ENCODE measurements at regions not wholly inside any gene's neighbourhood (a gene's known extent, or its start where the extent isn't known, plus 50 kb on each side); places are given as distances from the start of the nearest gene placed in this dataset.
"Not testable (repeated sequence)": the region's sequence is repeated elsewhere in the genome, so short reads cannot be mapped to it uniquely, and the experiment has no call there.

- H3K27me3 ChIP-seq = no peaks in the 10 kb centered on the region
- H3K4me3 ChIP-seq = no peak overlapping the region
- H3K4me1 ChIP-seq = no peaks in the 10 kb centered on the region
- TF ChIP-seq EP300 (IDR thresholded peaks at IDR 0.05) (no peak), POLR2A (IDR thresholded peaks at IDR 0.05) (no peak), CTCF (IDR thresholded peaks at IDR 0.05) (no peak), POLR2AphosphoS5 (IDR thresholded peaks at IDR 0.05) (no peak)
- no peak overlapping the region for H3K27ac ChIP-seq
- 93% methylated on average over 11 of the region's 11 CpGs for WGBS
- no peak for DNase-seq (ENCODE audit: low spot score in 2 of 2)
- H3K36me3 ChIP-seq = no peaks in the 10 kb centered on the region
- no peaks in the 10 kb centered on the region for H3K9me3 ChIP-seq
These were observed 218.8 kb upstream of the NOCT start for GRCh38 chr4:138796761-138797160.

GRCh38 chr4:138790706-138791340, 224.8 kb upstream of the NOCT start:
- no peaks in the 10 kb centered on the region for H3K9me3 ChIP-seq
- no peaks in the 10 kb centered on the region for H3K36me3 ChIP-seq
- no peak overlapping the region for H3K4me3 ChIP-seq
- no peaks in the 10 kb centered on the region for H3K27me3 ChIP-seq
- TF ChIP-seq EP300 (IDR thresholded peaks at IDR 0.05) = no peak
- TF ChIP-seq POLR2AphosphoS5 (IDR thresholded peaks at IDR 0.05) = no peak
- TF ChIP-seq POLR2A (IDR thresholded peaks at IDR 0.05) = no peak
- TF ChIP-seq CTCF (IDR thresholded peaks at IDR 0.05) = no peak
- WGBS = 80% methylated on average over 3 of the region's 3 CpGs
- H3K27ac ChIP-seq = no peak overlapping the region
- H3K4me1 ChIP-seq = no peaks in the 10 kb centered on the region
- no peak for DNase-seq (ENCODE audit: low spot score in 2 of 2)

GRCh38 chr4:138789796-138790195, 225.8 kb upstream of the NOCT start:
- DNase-seq (ENCODE audit: low spot score in 2 of 2) = no peak
- WGBS = 91% methylated on average over 5 of the region's 5 CpGs
- TF ChIP-seq CTCF (IDR thresholded peaks at IDR 0.05) (no peak), POLR2A (IDR thresholded peaks at IDR 0.05) (no peak), EP300 (IDR thresholded peaks at IDR 0.05) (no peak), POLR2AphosphoS5 (IDR thresholded peaks at IDR 0.05) (no peak)

GRCh38 chr4:138788857-138789256, 226.7 kb upstream of the NOCT start:
- DNase-seq (ENCODE audit: low spot score in 2 of 2) = no peak
- TF ChIP-seq CTCF (IDR thresholded peaks at IDR 0.05) (no peak), POLR2A (IDR thresholded peaks at IDR 0.05) (no peak), EP300 (IDR thresholded peaks at IDR 0.05) (no peak), POLR2AphosphoS5 (IDR thresholded peaks at IDR 0.05) (no peak)
- H3K27me3 ChIP-seq = no peaks in the 10 kb centered on the region
- no peaks in the 10 kb centered on the region for H3K4me1 ChIP-seq
- no peak overlapping the region for H3K27ac ChIP-seq
- H3K9me3 ChIP-seq = no peaks in the 10 kb centered on the region
- H3K4me3 ChIP-seq = no peak overlapping the region
- 81% methylated on average over 5 of the region's 5 CpGs for WGBS
- H3K36me3 ChIP-seq = no peaks in the 10 kb centered on the region

More at GRCh38 chr4:138789796-138790195, 225.8 kb upstream of the NOCT start:
- Histone ChIP-seq H3K9me3 (no peaks in the 10 kb centered on the region), H3K27ac (no peak overlapping the region), H3K4me3 (no peak overlapping the region), H3K36me3 (no peaks in the 10 kb centered on the region), H3K4me1 (no peaks in the 10 kb centered on the region), H3K27me3 (no peaks in the 10 kb centered on the region)

GRCh38 chr4:138788267-138788790, 227.3 kb upstream of the NOCT start:
- Histone ChIP-seq H3K27ac (no peak overlapping the region), H3K36me3 (no peaks in the 10 kb centered on the region), H3K9me3 (no peaks in the 10 kb centered on the region), H3K27me3 (no peaks in the 10 kb centered on the region), H3K4me1 (no peaks in the 10 kb centered on the region), H3K4me3 (no peak overlapping the region)
- WGBS = 81% methylated on average over 1 of the region's 1 CpG
- no peak for DNase-seq (ENCODE audit: low spot score in 2 of 2)
- TF ChIP-seq CTCF (IDR thresholded peaks at IDR 0.05) (no peak), EP300 (IDR thresholded peaks at IDR 0.05) (no peak), POLR2AphosphoS5 (IDR thresholded peaks at IDR 0.05) (no peak), POLR2A (IDR thresholded peaks at IDR 0.05) (no peak)

GRCh38 chr4:138779761-138780160, 235.8 kb upstream of the NOCT start:
- H3K36me3 ChIP-seq; H3K9me3 ChIP-seq; H3K27ac ChIP-seq; H3K27me3 ChIP-seq; H3K4me1 ChIP-seq; DNase-seq (ENCODE audit: low spot score in 2 of 2); H3K4me3 ChIP-seq: not testable (repeated sequence)
- WGBS = 95% methylated on average over 2 of the region's 2 CpGs
